HL-60/S4 treated with phorbol 12-myristate 13-acetate at 8.2 ng/mL for 4 days and 3 days (cell line): ENCODE measurements at regions not wholly inside any gene's neighbourhood (a gene's known extent, or its start where the extent isn't known, plus 50 kb on each side); places are given as distances from the start of the nearest gene placed in this dataset.

Experiments used
- in situ Hi-C: fragments of 300-500 bp; cut with MboI; formaldehyde crosslinking; loops from 2 replicates; pipeline ENCODE4 v1.15.0; 2022; ENCODE audit warnings: low sequenced_read_pairs

GRCh38 chr5:2222246-2222992 is 339.7 kb upstream of the IRX4 start:
- in situ Hi-C loops: no loop called here

GRCh38 chr5:2221450-2221849 is 338.7 kb upstream of the IRX4 start:
- in situ Hi-C loops: no loop called here

DNA sequence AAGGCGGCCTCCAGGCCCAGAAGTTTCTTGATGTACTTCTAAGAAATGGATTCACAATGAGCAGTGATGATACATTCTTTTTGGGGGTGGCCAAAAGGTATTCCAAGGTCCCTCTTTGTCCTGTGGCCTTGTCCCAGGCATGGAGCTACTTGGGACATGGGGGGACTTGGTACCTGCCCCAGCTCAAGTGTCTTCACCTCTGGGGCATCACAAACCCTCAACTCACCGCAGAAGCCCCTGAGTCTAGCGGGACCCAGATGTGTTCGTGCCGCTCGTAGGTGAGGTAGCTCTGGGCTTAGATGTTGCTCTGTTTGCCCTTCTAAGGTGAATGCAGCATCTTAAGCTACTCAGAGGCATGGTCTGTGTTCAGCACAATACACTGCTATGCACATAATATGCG is 338.0 kb upstream of the IRX4 start:
- in situ Hi-C loops: no loop called here

DNA sequence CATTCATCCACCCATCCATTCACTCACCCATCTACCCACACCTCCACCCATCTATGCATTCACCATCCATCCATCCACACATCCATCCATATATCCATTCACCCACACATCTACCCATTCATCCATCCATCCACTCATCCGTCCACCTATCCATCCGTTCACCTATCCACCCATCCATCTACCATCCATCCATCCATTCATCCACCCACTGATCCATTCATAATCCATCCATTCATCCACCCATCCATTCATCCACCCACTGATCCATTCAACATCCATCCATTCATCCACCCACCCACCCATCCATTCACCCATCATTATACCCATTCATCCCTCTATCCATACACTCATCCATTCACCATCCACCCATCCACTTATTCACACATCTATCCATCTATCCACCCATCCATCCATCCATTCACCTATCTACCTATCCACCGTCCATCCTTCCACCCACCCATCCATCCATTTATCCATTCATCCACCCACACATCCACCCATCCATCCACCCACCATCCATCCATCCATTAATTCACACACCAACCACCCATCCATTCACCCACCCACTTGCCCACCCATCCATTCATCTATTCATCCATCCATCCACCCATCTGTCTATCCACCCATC is 336.5 kb upstream of the IRX4 start:
- in situ Hi-C loops: no loop called here

DNA sequence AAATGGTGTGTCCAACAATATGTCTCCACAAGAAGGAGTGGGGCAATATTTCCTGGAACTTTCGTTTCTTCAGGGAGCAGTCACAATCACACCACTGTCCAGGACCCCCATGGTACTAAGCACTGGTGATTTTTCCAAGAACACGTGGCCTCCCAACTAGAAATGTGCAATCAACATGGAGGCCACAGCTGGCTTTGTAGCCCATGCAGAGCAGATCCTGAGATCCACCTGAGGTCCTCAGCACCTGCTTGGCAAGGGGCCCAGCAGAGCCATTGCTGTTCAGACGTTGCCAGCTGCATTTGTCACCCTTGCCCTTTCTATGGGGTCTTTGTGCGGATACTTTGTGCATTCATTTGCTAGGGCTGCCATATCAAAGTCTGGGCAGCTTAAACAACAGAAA is 334.5 kb upstream of the IRX4 start:
- in situ Hi-C loops: no loop called here

- in situ Hi-C loops: no loop called here
Measured at GRCh38 chr5:2214910-2215590, 332.3 kb upstream of the IRX4 start.

DNA sequence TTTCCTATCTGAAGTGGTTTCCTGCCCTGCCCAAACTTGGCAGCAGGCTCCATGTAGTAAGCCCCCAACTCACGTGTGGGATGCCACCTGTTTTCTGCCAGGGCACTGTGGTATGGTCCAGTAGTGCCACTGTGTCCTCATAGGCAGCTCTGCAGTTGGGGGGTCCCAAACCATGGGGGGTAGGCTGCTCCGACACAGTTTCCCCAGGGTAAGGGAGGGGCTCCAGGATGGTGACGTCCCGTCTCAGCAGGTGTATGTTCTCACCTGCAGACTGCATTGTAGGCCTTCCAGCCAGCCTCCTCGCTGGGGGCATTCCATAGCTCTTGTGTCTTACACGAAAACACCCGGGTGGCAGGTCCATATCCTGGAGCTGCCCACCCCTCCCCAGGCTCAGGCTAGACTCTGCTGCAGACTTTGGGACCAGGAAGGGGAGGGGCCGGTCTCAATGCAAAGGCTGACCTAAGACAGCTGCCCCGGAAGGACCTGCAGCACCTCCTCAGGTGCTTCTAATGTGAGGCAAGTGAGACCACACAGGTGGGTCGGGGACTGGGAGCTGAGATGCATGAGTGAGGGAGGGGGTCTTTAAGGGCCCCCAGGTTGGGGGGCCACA is 330.5 kb upstream of the IRX4 start:
- in situ Hi-C loops: no loop called here

GRCh38 chr5:2212481-2212880 is 329.8 kb upstream of the IRX4 start:
- in situ Hi-C loops: no loop called here

DNA sequence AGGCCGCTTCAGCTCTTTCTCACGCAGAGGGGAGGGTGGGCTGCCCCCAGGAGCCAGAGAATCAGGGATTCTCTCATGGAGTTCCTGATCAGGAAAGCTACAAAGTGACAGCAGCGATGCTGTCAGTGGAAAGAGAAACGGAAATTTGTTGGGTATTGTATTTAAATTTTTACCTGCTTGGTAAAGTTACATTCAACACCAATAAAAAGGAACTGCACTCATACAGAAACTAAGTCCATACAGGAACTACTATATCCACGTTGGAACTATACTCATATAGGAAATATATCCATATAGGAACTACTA is 325.5 kb upstream of the IRX4 start:
- in situ Hi-C loops: no loop called here

- in situ Hi-C loops: no loop called here
Measured at GRCh38 chr5:2207416-2208238, 324.9 kb upstream of the IRX4 start.

DNA sequence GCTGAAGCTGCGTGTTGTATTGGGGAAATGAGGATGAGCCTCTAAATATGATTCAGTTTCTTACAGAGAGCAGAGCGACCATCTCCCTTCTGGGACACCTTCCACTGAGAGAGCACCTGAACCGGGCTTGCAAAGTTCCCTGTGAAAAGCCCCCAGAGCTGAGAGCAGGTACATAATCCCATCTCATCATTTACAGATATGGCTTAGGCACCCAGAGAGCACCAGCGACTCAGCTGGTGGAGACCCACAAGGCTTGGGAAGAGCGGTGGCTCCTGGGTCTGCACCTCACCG is 324.3 kb upstream of the IRX4 start:
- in situ Hi-C loops: no loop called here

- in situ Hi-C loops: no loop called here
Measured at GRCh38 chr5:2206293-2207108, 323.8 kb upstream of the IRX4 start.

DNA sequence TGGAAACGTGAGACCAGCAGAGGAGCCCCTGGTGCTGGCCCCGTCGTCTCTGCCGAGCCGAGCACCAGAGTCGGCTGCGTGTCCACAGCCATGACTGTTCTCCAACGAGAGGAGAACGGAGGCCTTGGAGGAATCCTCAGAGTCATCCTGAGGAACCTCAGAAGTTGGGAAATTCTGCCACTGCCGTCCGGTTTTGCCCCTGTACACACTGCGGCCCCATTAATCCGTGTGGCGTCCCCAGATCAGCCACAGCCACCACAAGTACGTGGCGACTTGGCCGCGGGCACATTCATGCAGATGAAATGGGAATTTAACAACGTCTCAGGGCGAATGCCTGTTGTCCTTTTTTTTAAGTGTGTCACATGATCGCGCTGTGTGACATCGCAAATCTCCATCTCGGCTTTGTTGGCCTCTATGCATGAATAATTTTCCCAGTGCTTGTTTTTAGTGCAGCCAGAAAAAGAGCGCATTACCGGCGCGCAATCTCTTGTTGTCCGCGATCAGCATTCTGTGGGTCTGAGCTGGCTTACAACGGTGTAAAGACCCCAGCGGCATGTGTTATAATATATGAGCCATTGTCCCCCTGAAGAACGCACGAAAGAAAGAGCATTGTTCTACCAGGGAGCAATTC is 323.0 kb upstream of the IRX4 start:
- in situ Hi-C loops: no loop called here

DNA sequence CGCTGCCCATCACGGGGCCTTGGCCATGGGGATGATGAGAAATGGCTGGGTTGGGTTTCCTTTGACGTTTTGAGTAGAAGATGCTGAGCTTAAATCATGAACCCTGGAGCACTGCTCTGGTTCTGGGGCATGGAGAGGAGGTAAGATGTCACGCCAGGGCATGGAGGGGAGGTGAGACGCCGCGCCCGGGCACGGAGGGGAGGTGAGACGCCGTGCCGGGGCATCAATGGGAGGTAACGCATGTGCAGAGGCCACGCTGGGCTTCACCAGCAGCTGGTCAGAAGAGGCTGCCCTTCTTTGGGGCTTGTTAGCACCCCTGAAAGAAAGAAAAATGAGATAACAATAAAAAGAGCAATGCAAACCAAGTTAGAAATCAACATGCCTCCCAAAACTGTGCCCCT is 322.5 kb upstream of the IRX4 start:
- in situ Hi-C loops: no loop called here

GRCh38 chr5:2204366-2205184 is 321.9 kb upstream of the IRX4 start:
- in situ Hi-C loops: no loop called here

DNA sequence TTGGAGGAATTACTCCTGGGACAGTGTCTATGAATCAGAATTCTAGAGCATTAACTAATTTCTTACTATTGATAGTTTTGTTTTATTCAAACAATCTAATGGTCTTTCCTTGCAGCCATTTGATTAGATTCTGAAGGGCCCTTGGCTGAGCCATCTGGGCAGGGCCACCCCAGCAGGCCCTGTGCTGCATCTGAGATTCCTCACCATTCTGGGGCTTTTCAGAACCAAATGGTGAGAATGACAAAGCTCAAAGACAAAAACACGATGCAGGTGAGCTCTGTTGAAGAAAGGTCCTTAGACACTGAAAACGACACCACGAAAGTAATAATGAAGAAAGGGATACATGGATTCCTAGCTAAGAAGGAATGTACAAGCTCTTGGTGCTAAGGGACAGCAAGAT is 321.0 kb upstream of the IRX4 start:
- in situ Hi-C loops: no loop called here

- in situ Hi-C loops: no loop called here
Measured at GRCh38 chr5:2201832-2202231, 319.1 kb upstream of the IRX4 start.

DNA sequence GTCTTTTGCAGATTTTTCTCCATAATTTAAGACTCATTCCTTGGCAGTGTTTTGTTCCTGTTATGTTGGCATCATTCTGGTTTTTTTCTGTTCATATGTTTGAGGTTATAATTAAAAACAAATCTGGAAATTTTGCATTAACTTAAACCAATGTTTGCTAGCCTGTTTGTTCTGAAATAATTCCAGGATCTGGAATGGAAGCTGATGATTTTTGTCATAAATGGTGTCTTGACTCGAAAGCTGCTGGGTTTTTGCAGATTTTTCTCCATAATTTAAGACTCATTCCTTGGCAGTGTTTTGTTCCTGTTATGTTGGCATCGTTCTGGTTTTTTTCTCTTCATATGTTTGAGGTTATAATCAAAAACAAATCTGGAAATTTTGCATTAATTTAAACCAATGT is 318.7 kb upstream of the IRX4 start:
- in situ Hi-C loops: no loop called here

DNA sequence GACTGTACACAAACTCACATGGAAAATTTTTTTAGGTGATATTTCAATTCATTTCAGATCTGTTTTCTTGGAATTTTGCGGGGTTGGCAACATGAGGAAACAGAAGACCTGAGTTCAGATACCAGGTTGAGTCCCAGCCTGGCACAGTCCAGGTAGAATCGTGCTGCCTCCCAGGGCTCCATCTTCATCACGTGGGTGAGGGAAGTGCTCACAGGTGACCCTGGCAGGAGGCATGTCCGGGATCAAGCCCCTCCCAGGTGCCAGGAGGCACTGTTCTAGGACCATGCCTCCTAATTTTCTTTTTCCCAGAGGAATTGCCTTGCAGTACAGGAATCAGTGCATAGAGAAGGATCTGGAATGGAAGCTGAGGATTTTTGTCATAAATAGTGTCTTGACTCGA is 318.3 kb upstream of the IRX4 start:
- in situ Hi-C loops: no loop called here
